HG02642 (cell line): ENCODE measurements at regions not wholly inside any gene's neighbourhood (a gene's known extent, or its start where the extent isn't known, plus 50 kb on each side); places are given as distances from the start of the nearest gene placed in this dataset.

Experiments
- ATAC-seq: cut with Tn5 transposase; IDR thresholded peaks from one replicate; pipeline ENCODE4 v1.9.1; 2021; ENCODE audit warnings: mild to moderate bottlenecking; ENCODE audit not compliant: unreplicated experiment, poor library complexity

- ATAC-seq = no peak
Measured at GRCh38 chr2:49567021-49567420, 412.7 kb upstream of the FSHR start.

- no peak for ATAC-seq
Measured at GRCh38 chr2:49553658-49554057, 399.3 kb upstream of the FSHR start.

- ATAC-seq = no peak
Measured at GRCh38 chr2:49532702-49533101, 378.4 kb upstream of the FSHR start.

- no peak for ATAC-seq
Measured at GRCh38 chr2:49515996-49516782, 361.9 kb upstream of the FSHR start.

- no peak for ATAC-seq
Measured at GRCh38 chr2:49514201-49514600, 359.9 kb upstream of the FSHR start.

- peak; percentile 85 for ATAC-seq
Measured at GRCh38 chr2:49490710-49491109, 336.4 kb upstream of the FSHR start.

GRCh38 chr2:49487139-49487538, 332.8 kb upstream of the FSHR start:
- no peak for ATAC-seq

- no peak for ATAC-seq
Measured at GRCh38 chr2:49480520-49480919, 326.2 kb upstream of the FSHR start.

GRCh38 chr2:49465157-49465831, 311.0 kb upstream of the FSHR start:
- ATAC-seq = no peak

- no peak for ATAC-seq
Measured at GRCh38 chr2:49459314-49459993, 305.1 kb upstream of the FSHR start.

- no peak for ATAC-seq
Measured at GRCh38 chr2:49444005-49444404, 289.7 kb upstream of the FSHR start.

GRCh38 chr2:49426996-49427395, 272.7 kb upstream of the FSHR start:
- ATAC-seq = no peak

- ATAC-seq = no peak
Measured at GRCh38 chr2:49416252-49416651, 261.9 kb upstream of the FSHR start.

- ATAC-seq = no peak
Measured at GRCh38 chr2:49404108-49404507, 249.8 kb upstream of the FSHR start.

- ATAC-seq = no peak
Measured at GRCh38 chr2:49403637-49404036, 249.3 kb upstream of the FSHR start.

GRCh38 chr2:49379406-49379805, 225.1 kb upstream of the FSHR start:
- no peak for ATAC-seq

- ATAC-seq = no peak
Measured at GRCh38 chr2:49371128-49371701, 216.9 kb upstream of the FSHR start.

GRCh38 chr2:49369650-49370049, 215.3 kb upstream of the FSHR start:
- ATAC-seq = no peak

- no peak for ATAC-seq
Measured at GRCh38 chr2:49369101-49369500, 214.8 kb upstream of the FSHR start.

- no peak for ATAC-seq
Measured at GRCh38 chr2:49367003-49367402, 212.7 kb upstream of the FSHR start.

- ATAC-seq = no peak
Measured at GRCh38 chr2:49360407-49360767, 206.1 kb upstream of the FSHR start.
